Mesendoderm (in vitro differentiated cells): ENCODE measurements at regions not wholly inside any gene's neighbourhood (a gene's known extent, or its start where the extent isn't known, plus 50 kb on each side); places are given as distances from the start of the nearest gene placed in this dataset.

Experiments used
- DNase-seq: peaks from one replicate; pipeline ENCODE4 v3.0.0; 2013
- H2AK5ac ChIP-seq: 2 replicates; pipeline ENCODE4 v1.6.1; 2013; ENCODE audit warnings: low read length, inconsistent platforms
- H2BK120ac ChIP-seq: 2 replicates; pipeline ENCODE4 v1.6.1; 2013; ENCODE audit warnings: low read depth, mild to moderate bottlenecking, low read length, moderate library complexity, mixed read lengths
- H2BK15ac ChIP-seq: replicated peaks from 2 replicates; pipeline ENCODE4 v1.6.1; 2013; ENCODE audit warnings: low read depth, mild to moderate bottlenecking, moderate library complexity
- H2BK5ac ChIP-seq: 2 replicates; pipeline ENCODE4 v1.6.1; 2013; ENCODE audit warnings: low read length, inconsistent platforms
- H3K18ac ChIP-seq: 2 replicates; pipeline ENCODE4 v1.6.1; 2013; ENCODE audit warnings: mild to moderate bottlenecking, low read length, mixed read lengths
- H3K23ac ChIP-seq: one replicate; pipeline ENCODE4 v1.6.1; 2013; ENCODE audit warnings: low read length
- H3K27ac ChIP-seq: 2 replicates; pipeline ENCODE4 v1.5.1; 2013; ENCODE audit warnings: low read depth, mild to moderate bottlenecking, inconsistent platforms, low read length, moderate library complexity
- H3K27me3 ChIP-seq: 2 replicates; pipeline ENCODE4 v1.6.1; 2013; ENCODE audit warnings: low read length, control low read depth, mild to moderate bottlenecking, inconsistent platforms; ENCODE audit not compliant: insufficient read depth, poor library complexity
- H3K36me3 ChIP-seq: 2 replicates; pipeline ENCODE4 v1.6.1; 2013; ENCODE audit warnings: low read length, inconsistent platforms; ENCODE audit not compliant: control insufficient read depth, insufficient read depth
- H3K4ac ChIP-seq: one replicate; pipeline ENCODE4 v1.6.1; 2013; ENCODE audit warnings: low read depth, mild to moderate bottlenecking, low read length, moderate library complexity
- H3K4me1 ChIP-seq: 2 replicates; pipeline ENCODE4 v1.6.1; 2013; ENCODE audit warnings: low read depth, low read length, inconsistent platforms; ENCODE audit not compliant: control insufficient read depth
- H3K4me2 ChIP-seq: 2 replicates; pipeline ENCODE4 v1.6.1; 2013; ENCODE audit warnings: low read length
- H3K4me3 ChIP-seq: 2 replicates; pipeline ENCODE4 v1.5.1; 2013; ENCODE audit warnings: mild to moderate bottlenecking, low read length
- H3K56ac ChIP-seq: one replicate; pipeline ENCODE4 v1.6.1; 2013; ENCODE audit warnings: low read length
- H3K79me1 ChIP-seq: 2 replicates; pipeline ENCODE4 v1.6.1; 2013; ENCODE audit warnings: low read length, inconsistent platforms
- H3K79me2 ChIP-seq: 2 replicates; pipeline ENCODE4 v1.6.1; 2013; ENCODE audit warnings: mild to moderate bottlenecking, low read length; ENCODE audit not compliant: control insufficient read depth, insufficient read depth
- H3K9ac ChIP-seq: 2 replicates; pipeline ENCODE4 v1.6.1; 2013; ENCODE audit warnings: low read length, inconsistent platforms
- H4K5ac ChIP-seq: one replicate; pipeline ENCODE4 v1.6.1; 2013; ENCODE audit warnings: low read length
- H4K8ac ChIP-seq: one replicate; pipeline ENCODE4 v1.6.1; 2013; ENCODE audit warnings: low read depth, mild to moderate bottlenecking, control low read depth, low read length, moderate library complexity
- WGBS: extraction: QIAGEN DNeasy Blood & Tissue Kit; methylation state at CpG from one replicate; pipeline ENCODE4 v1.1.7; 2013; ENCODE audit warnings: low lambda C conversion rate, missing lambda C conversion rate; ENCODE audit not compliant: insufficient coverage; ENCODE audit errors: extremely low coverage; 5-methylcytosine and 5-hydroxymethylcytosine counted together

DNA sequence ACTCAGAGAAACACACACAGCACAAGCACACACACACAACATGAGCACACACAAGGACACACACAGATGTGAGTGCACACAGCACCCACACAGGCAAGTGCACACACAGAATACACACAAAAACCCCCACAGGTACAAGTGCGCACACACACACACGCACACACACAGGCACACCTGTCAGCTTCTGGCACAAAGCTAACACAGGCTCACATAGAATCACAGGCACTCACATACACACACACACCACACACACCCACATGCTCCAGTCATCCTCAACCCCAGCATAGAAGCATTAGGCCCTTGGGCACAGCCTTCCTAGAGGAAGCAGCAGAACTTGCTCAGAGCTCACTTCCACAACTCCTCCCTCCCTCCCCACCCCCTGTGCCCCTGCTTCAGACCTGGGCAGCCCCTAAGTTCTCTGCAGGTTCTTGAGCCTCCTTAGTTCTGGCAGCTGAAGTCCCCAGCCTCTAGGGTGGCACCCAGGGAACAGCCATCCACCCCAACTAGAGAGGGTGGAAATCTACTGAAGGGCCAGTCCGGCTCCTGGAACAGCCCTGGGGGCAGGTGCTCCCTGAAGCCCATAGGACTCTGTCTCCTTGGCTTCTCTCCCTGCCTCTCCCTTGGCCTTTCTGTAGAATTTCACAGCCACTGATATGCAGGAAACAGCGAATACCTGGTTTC, 129.9 kb upstream of the VSTM2B start:
- no CpG with 5 or more reads among the region's 4 CpGs for WGBS

DNA sequence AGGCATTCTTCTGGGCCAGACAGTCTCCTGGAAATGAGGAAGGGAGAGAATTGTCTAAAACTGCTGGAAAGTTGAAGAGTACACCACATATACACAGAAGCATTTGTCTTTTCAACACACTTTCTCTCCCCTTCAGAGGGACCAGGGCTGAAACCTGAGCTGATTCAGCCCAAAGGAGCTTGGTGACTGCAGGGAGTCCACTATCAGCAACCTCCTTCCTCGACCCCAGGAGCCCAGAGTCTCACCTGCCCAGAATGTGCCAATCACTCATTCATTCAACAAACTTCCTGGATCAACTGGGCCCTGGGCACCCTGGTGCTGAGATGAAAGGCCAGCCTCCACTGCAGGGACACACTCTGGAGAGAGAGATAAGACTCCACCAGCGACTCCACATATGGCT, 128.9 kb upstream of the VSTM2B start:
- WGBS: no CpG with 5 or more reads among the region's 2 CpGs
- no peak overlapping the region for H3K9ac ChIP-seq
- H3K18ac ChIP-seq: no peak overlapping the region
- H3K27me3 ChIP-seq: no peaks in the 10 kb centered on the region
- H4K8ac ChIP-seq: no peak overlapping the region
- H3K4ac ChIP-seq: no peak overlapping the region
- H3K56ac ChIP-seq: no peak overlapping the region
- no peak overlapping the region for H3K4me3 ChIP-seq
- H3K36me3 ChIP-seq: no peaks in the 10 kb centered on the region
- H3K79me2 ChIP-seq: no peaks in the 10 kb centered on the region
- no peak overlapping the region for H3K27ac ChIP-seq
- no peak for DNase-seq
- no peak overlapping the region for H3K4me2 ChIP-seq
- no peak overlapping the region for H4K5ac ChIP-seq
- H3K79me1 ChIP-seq: no peaks in the 10 kb centered on the region
- no peak overlapping the region for H2BK5ac ChIP-seq
- H3K23ac ChIP-seq: no peak overlapping the region
- no peak overlapping the region for H2BK120ac ChIP-seq
- H2BK15ac ChIP-seq: no peak overlapping the region
- H2AK5ac ChIP-seq: no peak overlapping the region
- no peaks in the 10 kb centered on the region for H3K4me1 ChIP-seq

More for the DNA sequence above, 129.9 kb upstream of the VSTM2B start:
- H3K79me1 ChIP-seq: no peaks in the 10 kb centered on the region
- no peak overlapping the region for H3K4ac ChIP-seq
- no peak overlapping the region for H3K9ac ChIP-seq
- H4K5ac ChIP-seq: no peak overlapping the region
- H3K56ac ChIP-seq: no peak overlapping the region
- H3K4me3 ChIP-seq: no peak overlapping the region
- no peak overlapping the region for H3K4me2 ChIP-seq
- H4K8ac ChIP-seq: no peak overlapping the region
- H3K4me1 ChIP-seq: no peaks in the 10 kb centered on the region
- no peak overlapping the region for H3K18ac ChIP-seq
- H2AK5ac ChIP-seq: no peak overlapping the region
- H3K36me3 ChIP-seq: no peaks in the 10 kb centered on the region
- H2BK120ac ChIP-seq: no peak overlapping the region
- DNase-seq: no peak
- H3K27me3 ChIP-seq: no peaks in the 10 kb centered on the region
- no peak overlapping the region for H2BK5ac ChIP-seq
- no peak overlapping the region for H2BK15ac ChIP-seq
- H3K79me2 ChIP-seq: no peaks in the 10 kb centered on the region
- no peak overlapping the region for H3K23ac ChIP-seq
- no peak overlapping the region for H3K27ac ChIP-seq

DNA sequence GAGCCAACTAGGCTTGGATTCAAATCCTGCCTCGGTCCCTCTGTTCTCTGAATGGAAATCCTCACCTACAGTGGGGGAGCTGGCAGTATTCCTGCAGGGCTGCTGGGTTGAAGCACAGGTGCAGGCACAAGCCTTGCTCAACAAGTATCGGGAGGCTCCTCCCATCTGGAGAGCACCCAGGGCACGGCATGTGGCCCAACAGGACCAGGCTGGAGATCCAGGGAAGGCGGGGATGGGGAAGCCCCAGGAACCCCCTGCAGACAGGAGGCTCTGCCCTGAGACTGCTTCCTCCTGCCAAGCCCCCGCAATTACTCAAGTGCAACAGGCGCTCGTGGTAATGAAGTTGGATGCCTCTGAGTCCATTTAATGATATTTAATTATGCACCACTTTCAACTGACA, 128.0 kb upstream of the VSTM2B start:
- no peak overlapping the region for H2AK5ac ChIP-seq
- no CpG with 5 or more reads among the region's 7 CpGs for WGBS
- H3K56ac ChIP-seq: no peak overlapping the region
- no peaks in the 10 kb centered on the region for H3K79me1 ChIP-seq
- H3K18ac ChIP-seq: no peak overlapping the region
- H3K9ac ChIP-seq: no peak overlapping the region
- H3K4me3 ChIP-seq: no peak overlapping the region
- no peak overlapping the region for H3K4me2 ChIP-seq
- H3K4ac ChIP-seq: no peak overlapping the region
- H3K79me2 ChIP-seq: no peaks in the 10 kb centered on the region
- no peak overlapping the region for H2BK5ac ChIP-seq
- no peak overlapping the region for H4K8ac ChIP-seq
- no peak overlapping the region for H4K5ac ChIP-seq
- H3K23ac ChIP-seq: no peak overlapping the region
- H3K4me1 ChIP-seq: no peaks in the 10 kb centered on the region
- no peak for DNase-seq
- no peaks in the 10 kb centered on the region for H3K36me3 ChIP-seq
- H3K27me3 ChIP-seq: no peaks in the 10 kb centered on the region
- H2BK15ac ChIP-seq: no peak overlapping the region
- H3K27ac ChIP-seq: no peak overlapping the region
- H2BK120ac ChIP-seq: no peak overlapping the region

DNA sequence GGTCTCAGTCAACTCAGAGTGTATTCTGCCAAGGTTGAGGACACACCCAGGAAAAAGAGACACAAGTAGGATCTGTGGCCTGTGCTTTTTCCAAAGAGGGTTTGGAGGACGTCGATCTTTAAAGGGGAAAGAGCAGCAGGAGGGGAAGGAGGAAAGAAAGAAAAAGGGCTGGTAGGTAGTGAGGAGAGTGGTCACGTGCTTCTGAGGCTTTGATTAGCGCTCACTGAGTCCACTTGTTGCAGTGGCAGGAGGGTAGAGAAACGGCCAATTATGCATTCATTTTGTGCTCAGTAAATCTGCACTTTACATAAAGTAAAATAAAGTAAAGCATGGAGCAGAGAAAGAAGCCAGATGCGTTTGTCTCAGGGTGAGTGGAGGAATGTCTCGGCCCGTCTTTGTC, 126.0 kb upstream of the VSTM2B start:
- H3K4me1 ChIP-seq: no peaks in the 10 kb centered on the region
- no peak overlapping the region for H2BK5ac ChIP-seq
- no peak overlapping the region for H3K4me3 ChIP-seq
- no peaks in the 10 kb centered on the region for H3K36me3 ChIP-seq
- no peak overlapping the region for H2BK15ac ChIP-seq
- no peak overlapping the region for H2BK120ac ChIP-seq
- H3K9ac ChIP-seq: no peak overlapping the region
- H3K4me2 ChIP-seq: no peak overlapping the region
- H3K56ac ChIP-seq: no peak overlapping the region
- no peak overlapping the region for H3K23ac ChIP-seq
- no peak overlapping the region for H3K4ac ChIP-seq
- DNase-seq: no peak
- no peak overlapping the region for H4K5ac ChIP-seq
- H3K79me1 ChIP-seq: no peaks in the 10 kb centered on the region
- H3K79me2 ChIP-seq: no peaks in the 10 kb centered on the region
- no CpG with 5 or more reads among the region's 8 CpGs for WGBS
- H4K8ac ChIP-seq: no peak overlapping the region
- H3K27me3 ChIP-seq: no peaks in the 10 kb centered on the region
- H3K27ac ChIP-seq: no peak overlapping the region
- H3K18ac ChIP-seq: no peak overlapping the region
- no peak overlapping the region for H2AK5ac ChIP-seq

GRCh38 chr19:29400917-29401711, 124.7 kb upstream of the VSTM2B start:
- H3K27me3 ChIP-seq: no peaks in the 10 kb centered on the region
- no peak overlapping the region for H3K9ac ChIP-seq
- no peak overlapping the region for H3K56ac ChIP-seq
- DNase-seq: no peak
- WGBS: no CpG with 5 or more reads among the region's 23 CpGs
- no peak overlapping the region for H2BK15ac ChIP-seq
- no peak overlapping the region for H2BK5ac ChIP-seq
- no peak overlapping the region for H4K5ac ChIP-seq
- no peaks in the 10 kb centered on the region for H3K4me1 ChIP-seq
- H3K27ac ChIP-seq: no peak overlapping the region
- no peak overlapping the region for H3K4ac ChIP-seq
- H3K4me3 ChIP-seq: no peak overlapping the region
- no peak overlapping the region for H3K4me2 ChIP-seq
- H3K18ac ChIP-seq: no peak overlapping the region
- H2AK5ac ChIP-seq: no peak overlapping the region
- no peak overlapping the region for H2BK120ac ChIP-seq
- no peak overlapping the region for H4K8ac ChIP-seq
- no peaks in the 10 kb centered on the region for H3K36me3 ChIP-seq
- no peaks in the 10 kb centered on the region for H3K79me2 ChIP-seq
- H3K79me1 ChIP-seq: no peaks in the 10 kb centered on the region
- no peak overlapping the region for H3K23ac ChIP-seq
